ENCODE measurements at regions not wholly inside any gene's neighbourhood (a gene's known extent, or its start where the extent isn't known, plus 50 kb on each side); places are given as distances from the start of the nearest gene placed in this dataset.

- DNase-seq: no peak
- H2BK20ac ChIP-seq (ENCODE audit: low read depth, low read length, poor library complexity, severe bottlenecking): no peak overlapping the region
- no peaks in the 10 kb centered on the region for H3K9me3 ChIP-seq (ENCODE audit: control insufficient read depth, low read depth, low read length)
- no peak overlapping the region for H3K4me2 ChIP-seq (ENCODE audit: insufficient read depth, insufficient read length, low read length)
- H4K20me1 ChIP-seq (ENCODE audit: control insufficient read depth, insufficient read depth, insufficient read length): no peaks in the 10 kb centered on the region
- no peak overlapping the region for H3K9ac ChIP-seq (ENCODE audit: extremely low read depth, insufficient read length, low read length)
- Mint-ChIP-seq H3K4me3 (no peak overlapping the region), H3K9me3 (no peaks in the 10 kb centered on the region; a peak in 1 of 5 replicates), H3K27me3 (ENCODE audit: low read depth) (peaks cover 2% of the 10 kb centered on the region; the same call in 1 of the 2 replicates), H3K36me3 (ENCODE audit: insufficient read depth in 1 of 3, low read depth in 3 of 3) (no peaks in the 10 kb centered on the region), H3K4me1 (no peaks in the 10 kb centered on the region), H3K27ac (no peak overlapping the region)
- no peak overlapping the region for H4K8ac ChIP-seq (replicated peaks; ENCODE audit: insufficient read length, low read depth, low read length)
- no peak overlapping the region for H2BK12ac ChIP-seq (ENCODE audit: insufficient read length, low read depth, low read length)
- WGBS (ENCODE audit: extremely low coverage, insufficient read length, low lambda C conversion rate): no CpG with 5 or more reads among the region's 1 CpG
- no peaks in the 10 kb centered on the region for H3K79me1 ChIP-seq (ENCODE audit: insufficient read depth, low read depth, low read length, poor library complexity, severe bottlenecking)
- no peak overlapping the region for H2BK120ac ChIP-seq (ENCODE audit: low read depth, low read length, poor library complexity, severe bottlenecking)
- no peak overlapping the region for H2AK5ac ChIP-seq (ENCODE audit: insufficient read length, low read length)
- no peak overlapping the region for H3K4ac ChIP-seq (ENCODE audit: low read depth, low read length)
- H2BK15ac ChIP-seq (ENCODE audit: low read depth, low read length): no peak overlapping the region
- no peak overlapping the region for H3K14ac ChIP-seq (ENCODE audit: insufficient read depth, low read length)
- no peak overlapping the region for H3K27ac ChIP-seq (ENCODE audit: insufficient read length, low read depth, low read length)
- TF ChIP-seq CTCF (conservative IDR thresholded peaks at IDR 0.05): no peak
- H3K27me3 ChIP-seq (ENCODE audit: insufficient read depth, low read length): no peaks in the 10 kb centered on the region
- H3K23ac ChIP-seq (ENCODE audit: insufficient read length, low read depth, low read length): no peak overlapping the region
- H2BK5ac ChIP-seq (ENCODE audit: insufficient read length, low read length): no peak overlapping the region
- H3K79me2 ChIP-seq (ENCODE audit: insufficient read depth, low read length): no peaks in the 10 kb centered on the region
- no peak overlapping the region for H4K5ac ChIP-seq (ENCODE audit: insufficient read length, low read depth, low read length)
- no peaks in the 10 kb centered on the region for H3K4me1 ChIP-seq (ENCODE audit: insufficient read depth, low read length)
- no peak overlapping the region for H2AFZ ChIP-seq (ENCODE audit: low read length)
- no peak overlapping the region for H3T11ph ChIP-seq (ENCODE audit: low read length)
- H4K91ac ChIP-seq (ENCODE audit: insufficient read length, low read depth, low read length): no peak overlapping the region
- H3K23me2 ChIP-seq (ENCODE audit: insufficient read length, low read depth, low read length, poor library complexity, severe bottlenecking): no peaks in the 10 kb centered on the region
- H3K56ac ChIP-seq (ENCODE audit: insufficient read length, low read depth, low read length): no peak overlapping the region
- H3K18ac ChIP-seq (ENCODE audit: insufficient read length, low read depth, low read length): no peak overlapping the region
Observed at GRCh38 chr5:13552361-13552760, 392.1 kb downstream of the DNAH5 start.
